ENCODE measurements at regions not wholly inside any gene's neighbourhood (a gene's known extent, or its start where the extent isn't known, plus 50 kb on each side); places are given as distances from the start of the nearest gene placed in this dataset.

DNA sequence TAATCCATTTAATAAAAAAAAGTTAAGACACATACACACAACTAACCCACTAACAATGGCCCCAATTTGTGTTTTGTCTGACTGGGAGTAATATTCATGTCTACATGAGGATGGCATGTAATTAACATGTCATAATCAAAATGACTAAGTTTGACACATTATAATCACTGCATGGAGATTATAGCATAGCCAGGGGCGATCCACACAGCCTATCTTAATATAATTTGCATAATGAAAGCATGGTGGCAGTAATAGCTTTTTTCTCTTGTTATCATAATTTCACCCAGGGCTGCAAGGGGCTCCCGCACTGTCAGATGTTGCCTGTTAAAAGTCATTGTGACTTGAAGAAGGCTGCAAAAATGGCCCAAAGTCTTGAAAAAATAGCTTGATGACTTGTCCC lies 243.7 kb downstream of the SMAD2 start:
- H3K4me3 Mint-ChIP-seq (ENCODE audit: unreplicated experiment), result no peak overlapping the region
- TF ChIP-seq CTCF (IDR thresholded peaks at IDR 0.05; ENCODE audit: unreplicated experiment), result no peak
- no peaks in the 10 kb centered on the region for H3K36me3 Mint-ChIP-seq (ENCODE audit: low read depth, unreplicated experiment)
- H3K4me1 Mint-ChIP-seq (ENCODE audit: unreplicated experiment), result peaks cover 16% of the 10 kb centered on the region
- DNase-seq (ENCODE audit: low spot score), result no peak
- H3K9me3 Mint-ChIP-seq (ENCODE audit: unreplicated experiment), result no peaks in the 10 kb centered on the region
- peaks cover 6% of the 10 kb centered on the region for H3K27me3 Mint-ChIP-seq (ENCODE audit: unreplicated experiment)
- H3K27ac Mint-ChIP-seq (ENCODE audit: unreplicated experiment), result no peak overlapping the region

- no peak for DNase-seq (ENCODE audit: low spot score)
- Mint-ChIP-seq H3K27ac (ENCODE audit: unreplicated experiment) (no peak overlapping the region), H3K4me3 (ENCODE audit: unreplicated experiment) (no peak overlapping the region), H3K36me3 (ENCODE audit: low read depth, unreplicated experiment) (no peaks in the 10 kb centered on the region), H3K27me3 (ENCODE audit: unreplicated experiment) (peaks cover 6% of the 10 kb centered on the region), H3K4me1 (ENCODE audit: unreplicated experiment) (peaks cover 10% of the 10 kb centered on the region), H3K9me3 (ENCODE audit: unreplicated experiment) (no peaks in the 10 kb centered on the region)
- TF ChIP-seq CTCF (IDR thresholded peaks at IDR 0.05; ENCODE audit: unreplicated experiment), result no peak
Measured at GRCh38 chr18:47683774-47684173, 246.7 kb downstream of the SMAD2 start.

- H3K4me1 Mint-ChIP-seq (ENCODE audit: unreplicated experiment), result peaks cover 10% of the 10 kb centered on the region
Measured at GRCh38 chr18:47682876-47683275, 247.6 kb downstream of the SMAD2 start.

GRCh38 chr18:47680488-47680887 lies 250.0 kb downstream of the SMAD2 start:
- DNase-seq (ENCODE audit: low spot score), result no peak
- Mint-ChIP-seq H3K4me1 (ENCODE audit: unreplicated experiment) (peaks cover 10% of the 10 kb centered on the region), H3K27ac (ENCODE audit: unreplicated experiment) (no peak overlapping the region), H3K36me3 (ENCODE audit: low read depth, unreplicated experiment) (no peaks in the 10 kb centered on the region), H3K9me3 (ENCODE audit: unreplicated experiment) (no peaks in the 10 kb centered on the region), H3K4me3 (ENCODE audit: unreplicated experiment) (no peak overlapping the region), H3K27me3 (ENCODE audit: unreplicated experiment) (peaks cover 3% of the 10 kb centered on the region)
- no peak for TF ChIP-seq CTCF (IDR thresholded peaks at IDR 0.05; ENCODE audit: unreplicated experiment)

More at GRCh38 chr18:47682876-47683275, 247.6 kb downstream of the SMAD2 start:
- no peak for DNase-seq (ENCODE audit: low spot score)
- H3K27me3 Mint-ChIP-seq (ENCODE audit: unreplicated experiment), result peaks cover 6% of the 10 kb centered on the region
- H3K4me3 Mint-ChIP-seq (ENCODE audit: unreplicated experiment), result no peak overlapping the region
- H3K27ac Mint-ChIP-seq (ENCODE audit: unreplicated experiment), result no peak overlapping the region
- no peak for TF ChIP-seq CTCF (IDR thresholded peaks at IDR 0.05; ENCODE audit: unreplicated experiment)
- no peaks in the 10 kb centered on the region for H3K36me3 Mint-ChIP-seq (ENCODE audit: low read depth, unreplicated experiment)
- no peaks in the 10 kb centered on the region for H3K9me3 Mint-ChIP-seq (ENCODE audit: unreplicated experiment)

DNA sequence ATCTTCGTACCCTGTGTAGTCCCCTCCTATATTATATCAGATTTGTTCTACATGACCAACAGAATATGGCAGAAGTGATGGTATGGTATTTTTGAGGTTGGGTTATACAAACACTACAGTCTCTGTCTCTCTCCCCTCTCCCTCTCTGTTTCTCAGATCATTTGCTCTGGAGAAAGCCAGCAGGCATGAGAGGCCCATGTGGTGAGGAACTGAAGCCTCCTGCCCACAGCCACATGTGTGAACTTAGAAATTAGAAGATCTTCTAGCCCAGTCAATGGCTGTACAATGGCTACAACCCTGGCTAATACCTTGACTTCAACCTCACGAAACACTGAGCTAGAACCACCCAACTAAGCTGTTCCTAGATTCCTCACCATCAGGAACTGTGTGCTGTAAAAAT lies 250.6 kb downstream of the SMAD2 start:
- no peak for TF ChIP-seq CTCF (IDR thresholded peaks at IDR 0.05; ENCODE audit: unreplicated experiment)
- H3K27me3 Mint-ChIP-seq (ENCODE audit: unreplicated experiment), result peaks cover 3% of the 10 kb centered on the region
- no peaks in the 10 kb centered on the region for H3K36me3 Mint-ChIP-seq (ENCODE audit: low read depth, unreplicated experiment)

More for the DNA sequence above, 250.6 kb downstream of the SMAD2 start:
- H3K4me1 Mint-ChIP-seq (ENCODE audit: unreplicated experiment), result peaks cover 10% of the 10 kb centered on the region
- H3K27ac Mint-ChIP-seq (ENCODE audit: unreplicated experiment), result no peak overlapping the region
- H3K9me3 Mint-ChIP-seq (ENCODE audit: unreplicated experiment), result no peaks in the 10 kb centered on the region
- no peak for DNase-seq (ENCODE audit: low spot score)
- no peak overlapping the region for H3K4me3 Mint-ChIP-seq (ENCODE audit: unreplicated experiment)

Data from endothelial cell (in vitro differentiated cells).